SH-SY5Y (cell line): ENCODE measurements at regions not wholly inside any gene's neighbourhood (a gene's known extent, or its start where the extent isn't known, plus 50 kb on each side); places are given as distances from the start of the nearest gene placed in this dataset.

Source experiments
- GATA2 ChIP-seq: IDR thresholded peaks from 2 replicates; pipeline ENCODE4 v1.6.1; 2011; ENCODE audit warnings: mild to moderate bottlenecking, low read depth, low read length
- GATA3 ChIP-seq: IDR thresholded peaks from 2 replicates; pipeline ENCODE4 v1.6.1; 2011; ENCODE audit warnings: low read depth, mild to moderate bottlenecking, low read length, moderate library complexity

DNA sequence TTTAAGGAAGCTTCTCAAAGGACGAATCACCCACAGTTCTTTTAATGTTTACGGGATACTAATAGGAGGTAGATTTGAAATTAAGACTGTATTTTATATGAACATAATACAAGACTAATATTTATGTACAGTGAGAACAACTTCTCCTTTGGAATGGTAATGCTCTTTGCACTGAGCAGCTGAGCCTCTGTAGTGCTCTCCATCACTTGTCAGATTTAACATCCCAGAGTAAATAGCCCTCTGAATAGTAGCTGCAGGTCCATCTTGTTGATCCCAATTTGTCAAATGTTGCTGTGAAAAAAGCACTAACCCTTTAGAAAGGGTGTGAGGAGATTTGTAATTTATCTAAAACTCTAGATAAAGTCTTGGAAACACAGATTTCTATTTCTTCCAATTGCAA is 351.4 kb upstream of the KCNMB2 start:
- TF ChIP-seq GATA3 = no peak
- TF ChIP-seq GATA2 = no peak
